ENCODE measurements at regions not wholly inside any gene's neighbourhood (a gene's known extent, or its start where the extent isn't known, plus 50 kb on each side); places are given as distances from the start of the nearest gene placed in this dataset.

GRCh38 chr1:25103164-25103795 is 129.0 kb downstream of the SYF2 start:
- DNase-seq: no peak

- no peak for DNase-seq
These were observed 132.0 kb downstream of the SYF2 start for GRCh38 chr1:25100151-25100833.

- DNase-seq: no peak
These were observed 132.9 kb downstream of the SYF2 start for GRCh38 chr1:25099343-25099951.

GRCh38 chr1:25098717-25099116 is 133.6 kb downstream of the SYF2 start:
- DNase-seq: no peak

- DNase-seq: peak; percentile 93
These were observed 135.8 kb downstream of the SYF2 start for GRCh38 chr1:25096307-25097150.

- DNase-seq: no peak
These were observed 136.6 kb downstream of the SYF2 start for GRCh38 chr1:25095635-25096200.

- no peak for DNase-seq
These were observed 137.3 kb downstream of the SYF2 start for GRCh38 chr1:25094995-25095394.

GRCh38 chr1:25094229-25094628 is 138.1 kb downstream of the SYF2 start:
- DNase-seq: no peak

GRCh38 chr1:25091658-25092057 is 140.6 kb downstream of the SYF2 start:
- DNase-seq: no peak

GRCh38 chr1:25090707-25091422 is 141.4 kb downstream of the SYF2 start:
- peak; percentile 70 for DNase-seq

- DNase-seq: no peak
These were observed 142.5 kb downstream of the SYF2 start for GRCh38 chr1:25089772-25090171.

- no peak for DNase-seq
These were observed 143.4 kb downstream of the SYF2 start for GRCh38 chr1:25088946-25089345.

GRCh38 chr1:25088180-25088701 is 144.1 kb downstream of the SYF2 start:
- DNase-seq: no peak

- DNase-seq: no peak
These were observed 145.7 kb downstream of the SYF2 start for GRCh38 chr1:25086518-25087079.

- DNase-seq: no peak
These were observed 147.9 kb downstream of the SYF2 start for GRCh38 chr1:25084407-25084806.

- DNase-seq: no peak
These were observed 148.6 kb downstream of the SYF2 start for GRCh38 chr1:25083481-25084345.

- no peak for DNase-seq
These were observed 149.3 kb downstream of the SYF2 start for GRCh38 chr1:25082995-25083394.

- DNase-seq: no peak
These were observed 149.9 kb downstream of the SYF2 start for GRCh38 chr1:25082216-25082899.

GRCh38 chr1:25081496-25081895 is 150.8 kb downstream of the SYF2 start:
- no peak for DNase-seq
